ENCODE measurements at regions not wholly inside any gene's neighbourhood (a gene's known extent, or its start where the extent isn't known, plus 50 kb on each side); places are given as distances from the start of the nearest gene placed in this dataset.
A peak's percentile ranks its signal among the peaks of the same experiment; 100 is the strongest.

- Histone ChIP-seq H3K4me3 (no peak overlapping the region), H3K36me3 (no peaks in the 10 kb centered on the region), H3K9me3 (no peaks in the 10 kb centered on the region), H3K4me1 (no peaks in the 10 kb centered on the region), H3K27ac (no peak overlapping the region), H3K27me3 (no peaks in the 10 kb centered on the region)
- DNase-seq: no peak
- 78 to 82% methylated on average over 4 of the region's 4 CpGs for WGBS, 2 donors (ENCODE audit: low coverage in 1 of 2)
- in situ Hi-C loops (cut with MboI; ENCODE audit: low pct_ligation_motif_present in 1 of 4, low pct_unique_long_range_greater_than_20kb in 1 of 4, low sequenced_read_pairs in 3 of 4) (no loop called here), intact Hi-C loops (cut with DNase I; ENCODE audit: low total_unique reads) (no loop called here)
- TF ChIP-seq EP300 (IDR thresholded peaks at IDR 0.05; ENCODE audit: low read depth): no peak
- no peak for TF ChIP-seq POLR2A (IDR thresholded peaks at IDR 0.05)
- no peak for TF ChIP-seq CTCF (IDR thresholded peaks at IDR 0.05)
- no peak for TF ChIP-seq POLR2AphosphoS5 (IDR thresholded peaks at IDR 0.05)
Observed at GRCh38 chr9:14962193-14962882, 52.1 kb upstream of the FREM1 start.

GRCh38 chr9:14961372-14962068 is 51.3 kb upstream of the FREM1 start:
- H3K27ac ChIP-seq: peak overlapping the region in 1 of 4 donors; percentile 10
- no peaks in the 10 kb centered on the region for H3K4me1 ChIP-seq
- no peak overlapping the region for H3K4me3 ChIP-seq
- no peaks in the 10 kb centered on the region for H3K9me3 ChIP-seq
- peak; percentile 34 for DNase-seq
- TF ChIP-seq EP300 (IDR thresholded peaks at IDR 0.05; ENCODE audit: low read depth) (no peak), POLR2A (IDR thresholded peaks at IDR 0.05) (no peak), POLR2AphosphoS5 (IDR thresholded peaks at IDR 0.05) (no peak)
- no peaks in the 10 kb centered on the region for H3K36me3 ChIP-seq
- in situ Hi-C loops (cut with MboI; ENCODE audit: low pct_ligation_motif_present in 1 of 4, low pct_unique_long_range_greater_than_20kb in 1 of 4, low sequenced_read_pairs in 3 of 4): no loop called here
- no peaks in the 10 kb centered on the region for H3K27me3 ChIP-seq
- WGBS, 2 donors (ENCODE audit: low coverage in 1 of 2): 70 to 73% methylated on average over 6 of the region's 6 CpGs
- intact Hi-C loops (cut with DNase I; ENCODE audit: low total_unique reads): no loop called here

- intact Hi-C loops (cut with DNase I; ENCODE audit: low total_unique reads): no loop called here
- DNase-seq: no peak
- in situ Hi-C loops (cut with MboI; ENCODE audit: low pct_ligation_motif_present in 1 of 4, low pct_unique_long_range_greater_than_20kb in 1 of 4, low sequenced_read_pairs in 3 of 4): no loop called here
- H3K9me3 ChIP-seq: no peaks in the 10 kb centered on the region
- no peak overlapping the region for H3K27ac ChIP-seq
- no peaks in the 10 kb centered on the region for H3K4me1 ChIP-seq
- no peak overlapping the region for H3K4me3 ChIP-seq
- no peak for TF ChIP-seq POLR2AphosphoS5 (IDR thresholded peaks at IDR 0.05)
- no peak for TF ChIP-seq POLR2A (IDR thresholded peaks at IDR 0.05)
- no peak for TF ChIP-seq EP300 (IDR thresholded peaks at IDR 0.05; ENCODE audit: low read depth)
- no peak for TF ChIP-seq CTCF (IDR thresholded peaks at IDR 0.05)
- no peaks in the 10 kb centered on the region for H3K36me3 ChIP-seq
- 88 to 93% methylated on average over 4 of the region's 4 CpGs for WGBS, 2 donors (ENCODE audit: low coverage in 1 of 2)
- H3K27me3 ChIP-seq: no peaks in the 10 kb centered on the region
Observed at GRCh38 chr9:14960881-14961280, 50.7 kb upstream of the FREM1 start.
